B cell (primary cell): ENCODE measurements at regions not wholly inside any gene's neighbourhood (a gene's known extent, or its start where the extent isn't known, plus 50 kb on each side); places are given as distances from the start of the nearest gene placed in this dataset.
"Not testable (repeated sequence)": the region's sequence is repeated elsewhere in the genome, so short reads cannot be mapped to it uniquely, and the experiment has no call there.

ENCODE experiments used
- ATAC-seq: fragments of 200-7000 bp; cut with Tn5 transposase; one replicate; pipeline ENCODE4 v1.10.0; 2021; ENCODE audit warnings: low read depth, mild to moderate bottlenecking, moderate number of reproducible peaks, moderate library complexity
- CTCF ChIA-PET: fragments of 350-600 bp; sonication (Branson Sonifier 250); formaldehyde crosslinking; loops from one replicate; lab custom pipeline; 2021; ENCODE audit warnings: antibody characterized with exemption, inconsistent platforms; lab: Charles Lee
- POLR2A ChIA-PET: fragments of 350-600 bp; sonication (Branson Sonifier 250); formaldehyde crosslinking; loops from one replicate; lab custom pipeline; 2021; ENCODE audit warnings: antibody characterized with exemption; lab: Charles Lee
- DNase-seq: peaks from one replicate; pipeline ENCODE4 v3.0.0; 2013
- H2AFZ ChIP-seq: 2 replicates; pipeline ENCODE4 v1.6.1; 2012; ENCODE audit warnings: mild to moderate bottlenecking, low read depth, low read length; ENCODE audit not compliant: insufficient read depth, poor library complexity, severe bottlenecking
- H3K27ac ChIP-seq, 2 donors: 1 replicate in 1 of 2; 2 replicates in 1 of 2; pipeline ENCODE4 v1.5.1; 2012 to 2013; ENCODE audit warnings: low read length in 2 of 2, mild to moderate bottlenecking in 2 of 2, moderate library complexity in 1 of 2
- H3K27me3 ChIP-seq, 4 experiments: fragments of 200-600 bp in 1 of 4; sonication (generic) in 1 of 4; replicated peaks in 1 of 4; 1 replicate in 2 of 4; 2 replicates in 2 of 4; pipeline versions ENCODE4 v1.6.1 to v1.7.0; 2013 to 2016; ENCODE audit warnings: low read length in 3 of 4, mild to moderate bottlenecking in 2 of 4, mixed read lengths in 1 of 4, moderate library complexity in 1 of 4; ENCODE audit not compliant: insufficient read depth in 4 of 4, control insufficient read depth in 3 of 4; ENCODE audit errors: control extremely low read depth in 1 of 4
- H3K36me3 ChIP-seq, 2 experiments: replicated peaks in 1 of 2; 1 replicate in 1 of 2; 2 replicates in 1 of 2; pipeline versions ENCODE4 v1.6.1 to v1.7.1; 2013; ENCODE audit warnings: low read length in 1 of 2; ENCODE audit not compliant: insufficient read depth in 2 of 2, control insufficient read depth in 1 of 2; ENCODE audit errors: control extremely low read depth in 1 of 2, extremely low read depth in 1 of 2
- H3K4me1 ChIP-seq, 2 donors: fragments of 200-600 bp in 1 of 2; sonication (generic) in 1 of 2; 1 replicate in 1 of 2; 2 replicates in 1 of 2; pipeline versions ENCODE4 v1.5.1 to v1.6.1; 2013 to 2017; ENCODE audit warnings: low read length in 2 of 2; ENCODE audit not compliant: control insufficient read depth in 2 of 2, insufficient read depth in 2 of 2
- H3K4me2 ChIP-seq: replicated peaks from 2 replicates; pipeline ENCODE3; 2012; ENCODE audit warnings: mild to moderate bottlenecking, low read depth, low read length; ENCODE audit not compliant: poor library complexity, severe bottlenecking
- H3K4me3 ChIP-seq, 5 experiments: fragments of 200-600 bp in 1 of 5; sonication (generic) in 1 of 5; 1 replicate in 3 of 5; 2 replicates in 2 of 5; pipeline versions ENCODE4 v1.5.1 to v1.7.0; 2011 to 2016; ENCODE audit warnings: low read length in 4 of 5, mild to moderate bottlenecking in 4 of 5, low read depth in 2 of 5, control low read depth in 1 of 5, moderate library complexity in 1 of 5; ENCODE audit not compliant: insufficient read depth in 1 of 5; ENCODE audit errors: control extremely low read depth in 1 of 5, extremely low read depth in 1 of 5
- H3K79me2 ChIP-seq: fragments of 200-600 bp; sonication (generic); one replicate; pipeline ENCODE4 v1.6.0; 2016; ENCODE audit warnings: low read length; ENCODE audit not compliant: control insufficient read depth, insufficient read depth
- H3K9ac ChIP-seq: fragments of 200-600 bp; sonication (generic); 2 replicates; pipeline ENCODE4 v1.6.1; 2017; ENCODE audit warnings: mild to moderate bottlenecking, low read length, moderate library complexity
- H3K9me3 ChIP-seq, 3 donors: one replicate each; pipeline versions ENCODE4 v1.6.1 to v1.7.1; 2013; ENCODE audit warnings: low read length in 2 of 3; ENCODE audit not compliant: control insufficient read depth in 2 of 3, insufficient read depth in 1 of 3; ENCODE audit errors: control extremely low read depth in 1 of 3
- H4K20me1 ChIP-seq: 2 replicates; pipeline ENCODE4 v1.6.0; 2012; ENCODE audit warnings: mild to moderate bottlenecking, low read length; ENCODE audit not compliant: insufficient read depth, control insufficient read depth, poor library complexity, severe bottlenecking
- H3K27ac Mint-ChIP-seq: one replicate; pipeline ENCODE4 v1.8.0; 2021; ENCODE audit warnings: mixed read lengths
- H3K27me3 Mint-ChIP-seq: one replicate; pipeline ENCODE4 v1.8.0; 2021; ENCODE audit warnings: mixed read lengths
- H3K4me1 Mint-ChIP-seq: one replicate; pipeline ENCODE4 v1.8.0; 2021; ENCODE audit warnings: mixed read lengths
- H3K4me3 Mint-ChIP-seq: one replicate; pipeline ENCODE4 v1.8.0; 2021; ENCODE audit warnings: mixed read lengths
- H3K9me3 Mint-ChIP-seq: one replicate; pipeline ENCODE4 v1.8.0; 2022; ENCODE audit warnings: mixed read lengths; ENCODE audit not compliant: insufficient read depth
- CTCF ChIP-seq: fragments of 200-600 bp; IDR thresholded peaks from one replicate; pipeline ENCODE4 v1.8.0; 2022; ENCODE audit warnings: antibody characterized with exemption, mild to moderate bottlenecking
- EZH2 ChIP-seq: IDR thresholded peaks from 2 replicates; pipeline ENCODE4 v1.6.1; 2012; ENCODE audit warnings: borderline replicate concordance, low read depth, mild to moderate bottlenecking, moderate library complexity, low read length; ENCODE audit not compliant: insufficient read depth, poor library complexity, severe bottlenecking
- WGBS: methylation state at CpG from one replicate; pipeline ENCODE4 v1.1.5; 2013; ENCODE audit warnings: missing lambda C conversion rate; ENCODE audit not compliant: insufficient coverage; 5-methylcytosine and 5-hydroxymethylcytosine counted together
- intact Hi-C: fragments of 100-400 bp; cut with micrococcal nuclease; formaldehyde crosslinking; loops from one replicate; pipeline ENCODE4 v1.10.0; 2022

GRCh38 chr15:75779504-75779903 lies 63.7 kb upstream of the UBE2Q2 start:
- no peak for TF ChIP-seq CTCF
- TF ChIP-seq EZH2 = no peak
- Histone ChIP-seq H3K4me1 (no peaks in the 10 kb centered on the region), H3K9ac (no peak overlapping the region), H2AFZ (no peak overlapping the region), H3K79me2 (no peaks in the 10 kb centered on the region), H4K20me1 (no peaks in the 10 kb centered on the region), H3K4me2 (no peak overlapping the region), H3K9me3 (peaks cover 0 to 4% (median 0%) of the 10 kb centered on the region in 3 donors), H3K4me3 (no peak overlapping the region), H3K27ac (no peak overlapping the region), H3K36me3 (no peaks in the 10 kb centered on the region), H3K27me3 (no peaks in the 10 kb centered on the region)
- intact Hi-C loops = no loop called here
- no peaks in the 10 kb centered on the region for H3K9me3 Mint-ChIP-seq
- no peak for ATAC-seq
- H3K27ac Mint-ChIP-seq = no peak overlapping the region
- CTCF ChIA-PET = interaction anchor here (1.0 kb wide), 1 partner anchor 9 kb away, joined by 4 read pairs; no protein-coding TSS in a partner anchor
- WGBS = 92% methylated on average over 5 of the region's 5 CpGs
- POLR2A ChIA-PET = no interaction called here
- no peak overlapping the region for H3K4me3 Mint-ChIP-seq
- peaks cover 32% of the 10 kb centered on the region for H3K27me3 Mint-ChIP-seq
- no peak for DNase-seq
- no peaks in the 10 kb centered on the region for H3K4me1 Mint-ChIP-seq

GRCh38 chr15:75776871-75777610 lies 64.4 kb upstream of the CSPG4 start:
- H3K36me3 ChIP-seq, H3K4me1 ChIP-seq, H3K9me3 Mint-ChIP-seq, H3K4me1 Mint-ChIP-seq, H3K27me3 ChIP-seq, H3K9me3 ChIP-seq, H3K4me3 Mint-ChIP-seq, CTCF ChIA-PET, H3K9ac ChIP-seq, H3K4me2 ChIP-seq, DNase-seq, H2AFZ ChIP-seq, H4K20me1 ChIP-seq, H3K79me2 ChIP-seq, intact Hi-C loops, H3K27ac ChIP-seq, H3K27ac Mint-ChIP-seq, H3K4me3 ChIP-seq, ATAC-seq: not testable (repeated sequence)
- peaks cover 21% of the 10 kb centered on the region for H3K27me3 Mint-ChIP-seq
- POLR2A ChIA-PET = interaction anchor here (1.1 kb wide), 1 partner anchor 25 kb away, joined by 3 read pairs; no protein-coding TSS in a partner anchor
